Activated T-cell treated with anti-CD3 and anti-CD28 coated beads, Interleukin-2, amount 50 U/mL, for 24 hours (primary cell): ENCODE measurements at regions not wholly inside any gene's neighbourhood (a gene's known extent, or its start where the extent isn't known, plus 50 kb on each side); places are given as distances from the start of the nearest gene placed in this dataset.

ENCODE experiments used
- DNase-seq: peaks from one replicate; pipeline ENCODE4 v3.0.0-alpha.2; 2020
- H3K27ac Mint-ChIP-seq: 2 replicates; pipeline ENCODE4 v1.8.0; 2020; ENCODE audit warnings: mild to moderate bottlenecking, mixed read lengths
- H3K27me3 Mint-ChIP-seq: 2 replicates; pipeline ENCODE4 v1.8.0; 2020; ENCODE audit warnings: mixed read lengths
- H3K36me3 Mint-ChIP-seq: 2 replicates; pipeline ENCODE4 v1.8.0; 2020; ENCODE audit warnings: low read depth, mixed read lengths
- H3K4me1 Mint-ChIP-seq: 2 replicates; pipeline ENCODE4 v1.8.0; 2020; ENCODE audit warnings: low read depth, mixed read lengths
- H3K4me3 Mint-ChIP-seq: 2 replicates; pipeline ENCODE4 v1.8.0; 2020; ENCODE audit warnings: mild to moderate bottlenecking, moderate library complexity, mixed read lengths
- H3K9me3 Mint-ChIP-seq: 2 replicates; pipeline ENCODE4 v1.8.0; 2020; ENCODE audit warnings: mixed read lengths

DNA sequence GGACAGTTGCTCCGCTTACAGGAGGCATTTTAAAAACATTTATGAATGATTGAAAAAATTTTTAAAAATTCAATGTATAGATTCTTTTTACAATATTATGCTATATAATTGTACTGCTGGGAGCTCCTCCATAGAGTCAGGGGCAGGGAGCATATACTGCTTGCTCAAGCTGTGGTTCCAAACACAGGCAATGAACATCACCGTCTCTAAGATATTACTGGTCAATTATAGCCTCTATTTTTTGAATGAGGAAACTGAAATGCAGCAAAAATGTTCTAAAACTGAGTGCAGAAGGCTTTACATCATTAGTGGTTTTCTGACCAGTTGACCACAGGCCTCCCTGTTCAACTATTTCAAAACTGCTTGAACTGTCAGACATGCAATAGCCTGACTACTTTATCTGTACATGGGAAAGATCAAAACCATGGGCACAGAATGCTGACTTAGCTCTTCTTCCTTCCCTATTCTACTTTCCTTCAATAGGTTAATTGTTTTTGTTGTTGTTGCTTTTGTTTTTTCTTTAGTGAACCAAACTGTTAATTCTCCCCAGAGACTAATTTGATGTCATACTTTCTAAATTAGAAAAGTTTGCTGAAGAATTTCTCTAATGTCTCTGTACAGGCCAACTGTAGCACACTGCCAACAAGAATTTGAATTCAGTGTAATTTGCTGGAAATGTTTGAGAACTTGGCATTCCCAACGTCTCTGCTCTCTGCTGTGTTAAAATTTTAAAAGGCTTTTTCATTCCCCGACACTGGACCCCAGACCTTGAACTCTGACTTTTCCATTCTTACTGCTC lies 107.6 kb upstream of the MPDZ start:
- DNase-seq, result no peak
- Mint-ChIP-seq H3K4me3 (no peak overlapping the region), H3K4me1 (no peaks in the 10 kb centered on the region), H3K27me3 (no peaks in the 10 kb centered on the region), H3K36me3 (no peaks in the 10 kb centered on the region), H3K9me3 (peaks cover 40% of the 10 kb centered on the region), H3K27ac (no peak overlapping the region)

DNA sequence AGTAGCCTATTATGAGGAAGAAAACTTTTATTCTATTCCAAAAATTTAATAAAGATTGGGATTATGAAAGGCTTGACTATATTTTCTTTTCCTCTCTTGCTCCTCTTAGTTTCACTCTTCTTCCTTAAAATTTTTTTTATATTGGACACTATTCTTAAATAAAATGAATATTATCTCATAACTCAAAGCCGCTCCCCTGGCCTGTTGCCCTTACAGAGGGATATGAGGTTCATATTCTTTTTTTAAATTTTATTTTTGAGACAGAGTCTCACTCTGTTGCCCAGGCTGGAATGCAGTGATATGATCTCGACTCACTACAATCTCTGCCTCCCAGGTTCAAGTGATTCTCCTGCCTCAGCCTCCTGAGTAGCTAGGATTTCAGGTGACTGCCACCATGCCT lies 106.8 kb upstream of the MPDZ start:
- H3K4me3 Mint-ChIP-seq, result no peak overlapping the region
- H3K4me1 Mint-ChIP-seq, result no peaks in the 10 kb centered on the region
- H3K9me3 Mint-ChIP-seq, result peaks cover 41% of the 10 kb centered on the region
- no peak for DNase-seq
- H3K27me3 Mint-ChIP-seq, result no peaks in the 10 kb centered on the region
- H3K36me3 Mint-ChIP-seq, result no peaks in the 10 kb centered on the region
- H3K27ac Mint-ChIP-seq, result no peak overlapping the region

DNA sequence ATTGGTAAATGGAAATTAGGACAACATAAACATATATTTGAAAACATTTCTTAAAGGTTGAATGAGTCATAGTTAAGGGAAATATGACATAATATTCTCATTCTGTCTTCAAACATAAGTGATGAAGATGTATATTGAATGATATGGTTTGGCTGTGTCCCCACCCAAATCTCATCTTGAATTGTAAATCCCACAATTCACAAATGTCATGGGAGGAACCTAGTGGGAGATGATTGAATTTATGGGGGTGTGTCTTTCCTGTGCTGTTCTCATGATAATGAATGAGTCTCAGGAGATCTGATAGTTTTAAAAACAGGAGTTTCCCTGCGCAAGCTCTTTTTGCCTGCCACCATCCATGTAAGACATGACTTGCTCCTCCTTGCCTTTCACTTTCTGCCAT lies 104.4 kb upstream of the MPDZ start:
- H3K9me3 Mint-ChIP-seq, result peaks cover 29% of the 10 kb centered on the region
- no peak overlapping the region for H3K4me3 Mint-ChIP-seq
- H3K4me1 Mint-ChIP-seq, result no peaks in the 10 kb centered on the region
- H3K27me3 Mint-ChIP-seq, result no peaks in the 10 kb centered on the region
- no peak for DNase-seq
- no peak overlapping the region for H3K27ac Mint-ChIP-seq
- no peaks in the 10 kb centered on the region for H3K36me3 Mint-ChIP-seq

DNA sequence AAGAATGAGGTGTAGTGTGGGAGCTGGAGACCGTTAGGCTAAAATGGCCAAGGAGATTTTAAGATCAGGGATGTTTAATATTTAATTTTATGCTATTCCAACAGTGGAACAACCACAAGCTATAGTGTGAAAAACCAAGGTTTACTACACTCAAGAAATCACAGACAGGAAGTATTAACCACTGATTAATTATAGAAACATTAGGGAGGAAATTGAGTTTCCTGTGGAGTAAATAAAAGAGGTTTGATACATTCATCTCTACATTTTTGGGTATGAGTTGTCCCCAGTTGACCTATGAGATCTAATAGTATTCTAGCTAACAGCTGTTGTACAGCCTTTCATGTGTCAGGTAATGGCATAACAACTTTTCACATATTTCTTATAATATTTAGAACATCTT lies 103.7 kb upstream of the MPDZ start:
- Mint-ChIP-seq H3K9me3 (peaks cover 29% of the 10 kb centered on the region), H3K4me3 (no peak overlapping the region), H3K27me3 (no peaks in the 10 kb centered on the region), H3K27ac (no peak overlapping the region), H3K36me3 (no peaks in the 10 kb centered on the region), H3K4me1 (no peaks in the 10 kb centered on the region)
- no peak for DNase-seq

DNA sequence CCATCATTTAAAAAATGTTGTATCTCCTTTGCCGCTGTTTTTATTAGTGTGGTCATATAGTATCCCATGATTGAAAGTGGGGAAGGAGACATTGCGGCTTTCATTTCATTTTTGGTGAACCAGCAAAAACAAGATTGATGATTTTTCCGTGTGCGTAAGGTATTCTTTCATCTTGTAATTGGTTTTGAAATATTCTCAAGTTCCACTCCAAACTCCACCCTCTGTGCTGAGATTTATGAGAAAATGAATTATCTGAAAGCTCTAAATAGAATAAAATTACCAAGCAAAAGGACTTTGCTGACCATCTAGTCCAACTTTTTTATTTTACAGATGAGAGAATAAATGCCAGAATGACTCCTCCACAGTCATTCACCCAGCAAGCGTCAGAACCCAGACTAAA lies 103.1 kb upstream of the MPDZ start:
- no peak for DNase-seq
- H3K4me3 Mint-ChIP-seq, result no peak overlapping the region
- no peaks in the 10 kb centered on the region for H3K4me1 Mint-ChIP-seq
- no peaks in the 10 kb centered on the region for H3K36me3 Mint-ChIP-seq
- H3K27ac Mint-ChIP-seq, result no peak overlapping the region
- H3K27me3 Mint-ChIP-seq, result no peaks in the 10 kb centered on the region
- H3K9me3 Mint-ChIP-seq, result peaks cover 29% of the 10 kb centered on the region

DNA sequence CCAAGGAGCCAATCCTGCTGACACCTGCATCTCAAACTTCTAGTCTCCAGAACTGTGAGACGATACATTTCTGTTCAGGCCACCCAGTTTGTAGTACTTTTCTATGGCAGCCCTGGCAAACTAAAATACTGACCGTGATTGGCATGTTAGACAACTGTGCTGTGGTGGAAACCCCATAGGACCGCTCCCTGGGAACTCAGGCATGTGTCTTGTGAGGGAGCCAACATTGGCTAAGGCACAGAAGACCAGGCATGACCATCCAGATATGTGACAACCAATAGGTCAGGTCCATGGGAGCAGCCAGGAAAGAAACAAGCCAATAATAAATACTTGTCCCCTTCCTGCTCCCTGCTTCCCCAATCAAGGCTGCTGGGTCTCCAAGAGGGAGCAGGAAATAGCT lies 101.4 kb upstream of the MPDZ start:
- H3K4me3 Mint-ChIP-seq, result no peak overlapping the region

DNA sequence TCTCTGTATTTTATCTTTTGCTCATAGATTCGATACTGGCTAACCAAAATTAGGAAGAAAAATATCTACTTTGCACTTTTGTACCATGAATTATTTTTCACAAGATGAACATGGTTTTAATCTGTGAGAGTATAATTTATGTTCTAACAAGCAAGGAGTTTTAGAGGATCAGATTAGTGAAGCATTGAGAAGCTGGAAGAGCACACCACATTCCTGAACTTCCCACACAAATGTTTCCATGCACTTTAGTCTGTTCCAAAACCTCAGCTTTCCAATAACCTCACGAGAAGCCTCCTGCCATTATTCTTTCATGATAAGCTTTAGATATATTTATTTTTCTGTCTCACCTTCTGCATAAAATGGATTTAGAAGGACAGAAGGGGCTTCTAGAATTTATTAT lies 98.7 kb upstream of the MPDZ start:
- no peak overlapping the region for H3K27ac Mint-ChIP-seq
- no peaks in the 10 kb centered on the region for H3K27me3 Mint-ChIP-seq
- peaks cover 18% of the 10 kb centered on the region for H3K9me3 Mint-ChIP-seq
- no peak overlapping the region for H3K4me3 Mint-ChIP-seq
- no peak for DNase-seq
- no peaks in the 10 kb centered on the region for H3K36me3 Mint-ChIP-seq
- no peaks in the 10 kb centered on the region for H3K4me1 Mint-ChIP-seq

More for the DNA sequence above, 101.4 kb upstream of the MPDZ start:
- Mint-ChIP-seq H3K4me1 (no peaks in the 10 kb centered on the region), H3K36me3 (no peaks in the 10 kb centered on the region), H3K27ac (no peak overlapping the region), H3K9me3 (peaks cover 24% of the 10 kb centered on the region), H3K27me3 (no peaks in the 10 kb centered on the region)
- no peak for DNase-seq

DNA sequence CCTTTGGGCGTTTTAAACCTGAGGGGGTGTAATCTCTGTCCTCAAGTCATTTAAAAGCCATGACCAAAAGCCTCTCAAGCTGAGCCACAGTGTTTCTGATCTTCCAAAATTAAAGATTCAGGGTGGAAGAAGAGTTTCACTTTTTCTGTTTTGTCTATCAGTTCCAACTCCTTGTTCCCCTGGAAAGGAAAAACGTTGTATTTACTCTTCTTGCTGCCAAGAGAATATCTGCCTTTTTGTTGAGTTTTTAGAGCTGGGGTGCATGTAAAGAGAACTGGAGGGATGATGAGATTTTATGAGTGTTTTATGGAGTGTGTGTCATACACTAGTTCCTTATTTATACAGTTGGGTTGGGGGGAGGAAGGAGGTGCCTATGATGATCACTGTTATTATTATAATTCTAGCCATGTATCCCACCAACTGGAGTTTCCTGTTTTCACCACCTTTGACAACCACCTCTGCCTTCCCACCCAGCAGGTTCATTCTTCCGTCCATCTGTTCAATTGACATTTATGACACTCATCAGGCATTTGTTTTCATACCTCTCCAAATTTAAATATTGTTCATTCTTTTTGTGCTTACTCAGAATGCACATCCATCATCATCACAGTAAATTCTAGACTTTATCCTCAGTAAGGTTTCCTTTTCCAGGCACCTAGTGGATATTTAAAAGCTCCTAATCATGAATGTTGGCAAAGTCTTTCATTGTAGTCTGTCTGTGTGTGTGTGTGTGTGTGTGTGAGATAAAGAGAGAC lies 97.9 kb upstream of the MPDZ start:
- H3K27ac Mint-ChIP-seq, result no peak overlapping the region
- no peaks in the 10 kb centered on the region for H3K36me3 Mint-ChIP-seq
- H3K9me3 Mint-ChIP-seq, result peaks cover 18% of the 10 kb centered on the region
- H3K4me1 Mint-ChIP-seq, result no peaks in the 10 kb centered on the region
- H3K4me3 Mint-ChIP-seq, result no peak overlapping the region
- DNase-seq, result no peak
- no peaks in the 10 kb centered on the region for H3K27me3 Mint-ChIP-seq

DNA sequence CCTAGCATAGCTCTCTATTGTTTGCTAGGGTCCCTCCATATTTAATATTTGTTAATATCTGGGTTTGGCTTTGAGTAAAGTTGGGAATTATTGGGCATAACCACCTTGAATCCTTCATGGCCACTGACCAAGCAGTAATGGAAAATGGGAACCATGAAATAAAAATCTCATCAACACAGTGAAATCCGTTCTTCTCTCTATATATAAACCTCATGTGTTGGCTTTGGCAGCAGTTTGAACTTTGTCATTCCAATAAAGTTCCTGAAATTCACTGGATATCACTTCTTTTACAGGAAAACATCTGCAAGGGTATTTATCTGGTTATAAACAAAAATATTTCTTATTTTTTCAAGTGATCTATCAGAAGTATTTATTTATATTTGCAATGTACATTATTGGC lies 93.0 kb upstream of the MPDZ start:
- Mint-ChIP-seq H3K27me3 (no peaks in the 10 kb centered on the region), H3K4me3 (no peak overlapping the region), H3K4me1 (no peaks in the 10 kb centered on the region), H3K36me3 (no peaks in the 10 kb centered on the region), H3K27ac (no peak overlapping the region), H3K9me3 (peaks cover 8% of the 10 kb centered on the region)
- no peak for DNase-seq

DNA sequence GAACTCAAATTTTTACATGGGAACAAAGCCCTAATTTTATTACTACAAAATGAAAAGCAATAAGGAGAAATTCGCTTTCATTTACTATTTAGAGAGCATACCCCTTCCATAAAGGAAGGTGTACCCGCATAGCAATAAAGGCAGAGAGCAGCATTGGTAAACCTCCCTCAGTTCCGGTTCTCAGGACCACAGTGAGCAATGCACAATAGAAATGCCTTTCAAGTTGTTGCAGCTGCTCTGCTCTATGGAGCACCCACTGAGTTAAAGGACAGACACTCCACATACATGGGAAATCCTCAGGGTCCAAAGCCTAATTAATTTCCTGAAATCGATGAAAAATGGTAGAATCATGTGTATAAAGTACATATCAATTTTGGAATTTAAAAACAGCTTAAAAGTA lies 89.9 kb upstream of the MPDZ start:
- Mint-ChIP-seq H3K27ac (no peak overlapping the region), H3K4me1 (no peaks in the 10 kb centered on the region), H3K4me3 (no peak overlapping the region), H3K27me3 (no peaks in the 10 kb centered on the region), H3K9me3 (peaks cover 6% of the 10 kb centered on the region), H3K36me3 (no peaks in the 10 kb centered on the region)
- DNase-seq, result no peak

DNA sequence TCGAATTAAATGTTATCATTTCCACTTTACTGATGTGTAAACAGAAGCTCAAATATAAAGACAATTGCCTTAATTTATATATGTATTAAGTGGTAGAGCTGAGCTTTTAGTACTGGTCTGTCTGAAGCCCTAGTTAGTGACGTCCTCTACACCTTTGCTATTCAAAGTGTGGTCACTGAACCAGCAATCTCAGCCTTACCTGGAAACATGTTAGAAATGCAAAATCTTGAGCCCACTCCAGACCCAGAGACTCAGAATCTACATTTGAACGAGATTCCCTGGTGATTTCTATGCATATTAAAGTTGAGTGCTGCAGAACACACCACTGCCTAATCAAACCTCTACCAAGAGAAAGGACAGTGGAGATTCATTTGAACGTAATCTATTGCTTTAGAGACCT lies 88.3 kb upstream of the MPDZ start:
- Mint-ChIP-seq H3K36me3 (no peaks in the 10 kb centered on the region), H3K4me1 (no peaks in the 10 kb centered on the region), H3K9me3 (peaks cover 8% of the 10 kb centered on the region), H3K27me3 (no peaks in the 10 kb centered on the region), H3K4me3 (no peak overlapping the region), H3K27ac (no peak overlapping the region)
- DNase-seq, result no peak

DNA sequence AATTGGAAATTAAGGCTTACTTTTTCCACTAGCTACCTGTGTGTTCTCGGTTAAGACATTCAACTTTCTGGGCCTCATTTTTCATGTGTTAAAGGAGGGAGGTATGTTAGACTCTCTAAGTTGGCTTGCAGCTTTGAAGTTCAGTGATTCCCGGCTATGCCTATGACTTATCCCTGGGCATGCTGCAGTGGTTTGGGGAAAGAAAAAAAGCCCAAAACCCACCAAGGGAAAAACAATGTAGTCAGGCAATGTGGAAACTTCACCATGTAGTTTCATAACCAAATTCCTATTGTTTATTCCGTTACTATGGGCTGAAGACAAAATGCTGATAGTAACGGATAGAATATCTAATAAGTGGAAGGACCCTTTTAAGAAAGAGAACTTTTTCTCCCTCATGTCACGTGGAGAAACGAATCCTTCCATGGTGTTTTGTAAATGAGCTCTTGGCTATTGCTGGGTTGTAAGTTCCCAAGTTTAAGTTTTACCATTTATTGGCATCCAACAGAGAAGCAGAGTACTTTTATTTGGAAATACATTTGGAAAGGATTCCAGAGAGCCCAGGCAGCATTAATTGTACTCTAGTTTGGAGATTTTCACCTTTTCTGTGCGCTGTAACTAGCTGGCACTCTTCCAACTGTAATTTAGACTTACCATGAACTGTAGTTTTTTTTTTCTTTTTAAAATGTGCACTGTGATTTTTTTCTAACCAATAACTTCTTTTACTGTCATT lies 84.9 kb upstream of the MPDZ start:
- H3K36me3 Mint-ChIP-seq, result no peaks in the 10 kb centered on the region
- no peak for DNase-seq
- no peak overlapping the region for H3K27ac Mint-ChIP-seq
- H3K9me3 Mint-ChIP-seq, result peaks cover 8% of the 10 kb centered on the region
- no peak overlapping the region for H3K4me3 Mint-ChIP-seq
- H3K4me1 Mint-ChIP-seq, result no peaks in the 10 kb centered on the region
- no peaks in the 10 kb centered on the region for H3K27me3 Mint-ChIP-seq

DNA sequence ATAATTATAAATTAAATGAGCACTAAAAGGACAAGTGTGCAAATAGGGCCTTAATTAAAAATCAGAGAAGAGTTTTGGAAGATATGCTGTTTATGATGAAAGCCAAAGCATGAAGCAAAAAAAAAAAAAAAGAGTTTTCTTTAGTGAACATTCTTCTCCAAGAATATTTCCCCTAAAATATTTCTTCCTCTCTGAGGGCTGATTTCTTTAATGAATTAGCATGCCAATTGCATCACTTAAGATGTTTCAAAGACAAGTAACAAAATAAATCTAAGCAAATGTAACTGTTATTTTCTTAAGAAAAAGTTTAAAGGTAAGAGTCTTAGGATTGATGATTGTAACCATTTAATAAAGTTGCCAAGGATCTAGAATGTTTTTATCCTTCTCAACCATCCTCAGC lies 81.6 kb upstream of the MPDZ start:
- no peaks in the 10 kb centered on the region for H3K27me3 Mint-ChIP-seq

DNA sequence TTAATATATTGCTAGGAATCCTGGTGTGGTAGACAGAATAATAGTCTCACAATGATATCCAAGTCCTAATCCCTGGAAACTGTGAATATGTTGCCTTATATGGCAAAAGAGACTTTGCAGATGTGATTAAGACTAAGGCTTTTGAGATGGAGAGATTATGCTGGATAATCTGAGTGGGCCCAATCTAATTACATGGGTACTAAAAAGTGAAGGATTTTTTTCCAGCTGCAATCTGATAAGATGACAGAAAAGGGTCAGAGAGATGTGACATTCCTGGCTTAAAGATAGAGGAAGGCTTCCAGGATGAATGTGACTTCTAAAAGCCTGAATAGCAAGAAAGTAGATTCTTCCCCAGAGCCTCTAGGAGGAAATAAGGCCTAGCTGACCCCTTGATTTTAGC lies 80.7 kb upstream of the MPDZ start:
- Mint-ChIP-seq H3K4me1 (no peaks in the 10 kb centered on the region), H3K4me3 (no peak overlapping the region)

More for the DNA sequence above, 81.6 kb upstream of the MPDZ start:
- no peak for DNase-seq
- Mint-ChIP-seq H3K36me3 (no peaks in the 10 kb centered on the region), H3K4me1 (no peaks in the 10 kb centered on the region), H3K9me3 (peaks cover 8% of the 10 kb centered on the region), H3K27ac (no peak overlapping the region), H3K4me3 (no peak overlapping the region)

DNA sequence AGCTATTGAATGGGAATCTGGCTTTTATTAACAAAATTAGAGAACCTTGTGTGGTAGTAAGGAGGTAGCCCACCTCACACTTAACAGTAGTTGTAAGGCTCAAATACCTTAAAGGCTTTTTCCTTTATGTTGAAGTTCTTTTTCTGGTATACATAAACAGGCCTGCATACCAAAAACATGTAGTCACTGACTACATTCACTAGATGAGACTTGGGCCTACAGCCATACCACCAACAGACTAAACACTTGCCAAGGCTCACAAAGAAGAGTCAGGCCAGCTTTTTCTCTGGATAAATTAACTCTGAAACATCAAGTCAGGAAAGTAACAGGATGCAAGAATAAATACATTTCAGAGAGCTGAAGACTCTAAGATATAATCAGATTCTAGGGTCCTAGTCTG lies 78.6 kb upstream of the MPDZ start:
- Mint-ChIP-seq H3K4me1 (no peaks in the 10 kb centered on the region), H3K9me3 (peaks cover 5% of the 10 kb centered on the region), H3K27me3 (no peaks in the 10 kb centered on the region), H3K27ac (no peak overlapping the region), H3K4me3 (no peak overlapping the region), H3K36me3 (no peaks in the 10 kb centered on the region)
- no peak for DNase-seq

More for the DNA sequence above, 80.7 kb upstream of the MPDZ start:
- Mint-ChIP-seq H3K9me3 (peaks cover 6% of the 10 kb centered on the region), H3K36me3 (no peaks in the 10 kb centered on the region), H3K27ac (no peak overlapping the region), H3K27me3 (no peaks in the 10 kb centered on the region)
- no peak for DNase-seq
